ENCODE measurements at regions not wholly inside any gene's neighbourhood (a gene's known extent, or its start where the extent isn't known, plus 50 kb on each side); places are given as distances from the start of the nearest gene placed in this dataset.

DNA sequence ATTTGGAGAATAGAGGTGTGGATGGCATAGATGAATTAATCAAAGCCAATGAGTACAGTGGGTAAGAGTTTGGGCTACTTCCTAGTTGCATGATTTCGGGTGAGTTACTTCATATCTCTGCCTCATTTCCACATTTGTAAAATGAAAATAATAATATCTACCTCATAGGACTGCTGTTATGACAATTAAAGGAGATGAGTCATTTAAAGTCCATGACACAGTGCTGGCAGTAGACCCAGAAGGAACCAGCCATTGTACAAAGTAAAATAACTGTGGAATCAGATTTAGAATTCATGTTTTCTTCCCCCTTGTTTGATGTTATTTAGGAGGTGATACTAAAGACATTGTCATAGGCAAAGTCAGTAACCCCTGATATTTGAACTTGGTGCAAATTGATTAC, 139.5 kb upstream of the SLC27A6 start:
- TF ChIP-seq POLR2A (IDR thresholded peaks at IDR 0.05) = no peak
- TF ChIP-seq, protein P1, sequence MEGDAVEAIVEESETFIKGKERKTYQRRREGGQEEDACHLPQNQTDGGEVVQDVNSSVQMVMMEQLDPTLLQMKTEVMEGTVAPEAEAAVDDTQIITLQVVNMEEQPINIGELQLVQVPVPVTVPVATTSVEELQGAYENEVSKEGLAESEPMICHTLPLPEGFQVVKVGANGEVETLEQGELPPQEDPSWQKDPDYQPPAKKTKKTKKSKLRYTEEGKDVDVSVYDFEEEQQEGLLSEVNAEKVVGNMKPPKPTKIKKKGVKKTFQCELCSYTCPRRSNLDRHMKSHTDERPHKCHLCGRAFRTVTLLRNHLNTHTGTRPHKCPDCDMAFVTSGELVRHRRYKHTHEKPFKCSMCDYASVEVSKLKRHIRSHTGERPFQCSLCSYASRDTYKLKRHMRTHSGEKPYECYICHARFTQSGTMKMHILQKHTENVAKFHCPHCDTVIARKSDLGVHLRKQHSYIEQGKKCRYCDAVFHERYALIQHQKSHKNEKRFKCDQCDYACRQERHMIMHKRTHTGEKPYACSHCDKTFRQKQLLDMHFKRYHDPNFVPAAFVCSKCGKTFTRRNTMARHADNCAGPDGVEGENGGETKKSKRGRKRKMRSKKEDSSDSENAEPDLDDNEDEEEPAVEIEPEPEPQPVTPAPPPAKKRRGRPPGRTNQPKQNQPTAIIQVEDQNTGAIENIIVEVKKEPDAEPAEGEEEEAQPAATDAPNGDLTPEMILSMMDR (IDR thresholded peaks at IDR 0.05) = no peak

Data from testis (tissue), 2 donors.